Suprapubic skin (tissue), 3 donors: ENCODE measurements at regions not wholly inside any gene's neighbourhood (a gene's known extent, or its start where the extent isn't known, plus 50 kb on each side); places are given as distances from the start of the nearest gene placed in this dataset.

Source experiments
- CTCF ChIP-seq, 2 donors: fragments of 200-600 bp in 1 of 2; fragments of 450-650 bp in 1 of 2; sonication (generic) in 1 of 2; IDR thresholded peaks; one replicate each; pipeline ENCODE4 v1.5.1; 2016 to 2019; ENCODE audit warnings: antibody characterized with exemption in 2 of 2, mild to moderate bottlenecking in 1 of 2, moderate library complexity in 1 of 2
- POLR2AphosphoS5 ChIP-seq, 3 donors: sonication (generic); formaldehyde crosslinking; IDR thresholded peaks; one replicate each; pipeline ENCODE4 v1.6.1; 2017; ENCODE audit warnings: antibody characterized with exemption in 3 of 3

- TF ChIP-seq CTCF (IDR thresholded peaks at IDR 0.05): no peak
- TF ChIP-seq POLR2AphosphoS5 (IDR thresholded peaks at IDR 0.05): no peak
Measured at GRCh38 chr6:87941556-87942358, 105.9 kb upstream of the SPACA1 start.
